ENCODE measurements at regions not wholly inside any gene's neighbourhood (a gene's known extent, or its start where the extent isn't known, plus 50 kb on each side); places are given as distances from the start of the nearest gene placed in this dataset.

DNA sequence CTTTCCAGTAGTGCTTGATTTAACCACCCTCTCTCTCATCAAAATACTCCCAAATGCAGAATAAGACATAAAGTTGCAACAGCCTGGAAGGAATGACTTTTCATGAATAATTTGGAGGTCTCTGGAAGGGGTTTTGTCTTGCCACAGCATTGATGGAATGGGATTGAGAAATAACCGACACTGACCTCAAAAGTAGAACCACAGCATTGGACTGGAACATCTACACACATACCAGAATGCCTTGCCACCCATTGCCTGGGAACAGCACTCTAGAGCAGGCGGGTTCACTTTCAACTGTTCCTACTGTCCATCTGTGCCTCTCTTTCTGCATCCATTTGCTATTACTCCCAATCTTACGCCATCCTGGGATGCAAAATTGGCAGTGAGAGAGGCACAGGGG is 149.1 kb upstream of the USP24 start:
- in situ Hi-C loops (cut with MboI): no loop called here
- intact Hi-C loops (cut with micrococcal nuclease; ENCODE audit: unreplicated experiment): no loop called here

DNA sequence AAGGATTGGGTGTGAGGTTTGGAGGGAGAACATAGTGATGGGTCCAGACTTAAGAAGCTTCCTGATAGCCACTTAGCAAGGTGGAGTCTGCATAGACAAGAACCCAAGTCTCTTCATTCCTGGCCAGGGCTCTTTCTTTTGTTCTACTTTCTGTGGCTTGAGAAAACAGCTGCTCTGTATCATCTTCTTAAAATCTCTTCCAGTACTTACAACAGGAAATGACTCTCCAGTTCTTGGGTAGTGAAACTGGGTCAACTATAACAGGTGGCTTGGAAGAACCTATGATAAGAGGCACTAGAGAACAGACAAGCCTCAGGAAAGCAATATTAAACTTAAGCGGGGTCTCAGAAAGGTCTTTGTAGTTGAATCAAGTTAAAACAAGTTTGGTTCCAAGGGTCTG is 148.1 kb upstream of the USP24 start:
- Histone ChIP-seq H3K9me3 (replicated peaks; ENCODE audit: control insufficient read depth, insufficient read depth, low read length) (no peaks in the 10 kb centered on the region), H3K27ac (ENCODE audit: control insufficient read depth, insufficient read depth) (no peak overlapping the region), H2AFZ (ENCODE audit: control insufficient read depth, low read depth, low read length) (no peak overlapping the region), H3K4me1 (ENCODE audit: control insufficient read depth, insufficient read depth, low read length) (no peaks in the 10 kb centered on the region), H3K79me2 (ENCODE audit: control insufficient read depth, insufficient read depth, low read length) (no peaks in the 10 kb centered on the region), H3K36me3 (ENCODE audit: control insufficient read depth in 2 of 2, insufficient read depth in 2 of 2, low read length in 1 of 2) (no peaks in the 10 kb centered on the region), H3K4me3 (no peak overlapping the region), H3K9ac (ENCODE audit: control insufficient read depth, insufficient read depth, low read length) (no peak overlapping the region), H4K20me1 (ENCODE audit: control insufficient read depth, insufficient read depth) (no peaks in the 10 kb centered on the region), H3K4me2 (ENCODE audit: control insufficient read depth, insufficient read depth) (no peak overlapping the region), H3K27me3 (replicated peaks in 1 of 2; ENCODE audit: control insufficient read depth in 2 of 2, insufficient read depth in 2 of 2, low read length in 1 of 2) (no peaks in the 10 kb centered on the region; a peak in 1 of 4 replicates)
- WGBS (ENCODE audit: insufficient coverage, insufficient replicate concordance, low lambda C conversion rate, missing lambda C conversion rate): 91% methylated on average over 1 of the region's 1 CpG
- TF ChIP-seq YY1 (IDR thresholded peaks at IDR 0.05; ENCODE audit: low read depth, low read length) (no peak), NFIC (IDR thresholded peaks at IDR 0.05; ENCODE audit: low read depth, low read length) (no peak), PML (IDR thresholded peaks at IDR 0.05; ENCODE audit: low read length) (no peak), EZH2 (IDR thresholded peaks at IDR 0.05; ENCODE audit: borderline replicate concordance, control insufficient read depth, low read depth, low read length) (no peak), ATF7 (IDR thresholded peaks at IDR 0.05; ENCODE audit: low read depth) (no peak), DPF2 (IDR thresholded peaks at IDR 0.05) (no peak), HDAC6 (IDR thresholded peaks at IDR 0.05; ENCODE audit: unreplicated experiment) (no peak), JUND (IDR thresholded peaks at IDR 0.05; ENCODE audit: low read depth, low read length) (no peak), IKZF1 (conservative IDR thresholded peaks at IDR 0.05) (no peak)
- TF ChIP-seq, protein P1, sequence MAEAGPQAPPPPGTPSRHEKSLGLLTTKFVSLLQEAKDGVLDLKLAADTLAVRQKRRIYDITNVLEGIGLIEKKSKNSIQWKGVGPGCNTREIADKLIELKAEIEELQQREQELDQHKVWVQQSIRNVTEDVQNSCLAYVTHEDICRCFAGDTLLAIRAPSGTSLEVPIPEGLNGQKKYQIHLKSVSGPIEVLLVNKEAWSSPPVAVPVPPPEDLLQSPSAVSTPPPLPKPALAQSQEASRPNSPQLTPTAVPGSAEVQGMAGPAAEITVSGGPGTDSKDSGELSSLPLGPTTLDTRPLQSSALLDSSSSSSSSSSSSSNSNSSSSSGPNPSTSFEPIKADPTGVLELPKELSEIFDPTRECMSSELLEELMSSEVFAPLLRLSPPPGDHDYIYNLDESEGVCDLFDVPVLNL (IDR thresholded peaks at IDR 0.05; ENCODE audit: low read depth, low read length): no peak
- in situ Hi-C loops (cut with MboI) (no loop called here), intact Hi-C loops (cut with micrococcal nuclease; ENCODE audit: unreplicated experiment) (no loop called here)
- ChIA-PET CTCF (interaction anchor here (1.1 to 9.4 kb wide), 2 partner anchors 12 to 26 kb away, joined by 3 to 63 read pairs; no protein-coding TSS in a partner anchor), SMC1A (ENCODE audit: uncharacterized antibody, unreplicated experiment) (interaction anchor here (0.9 to 1.5 kb wide), 2 partner anchors 9 to 12 kb away, joined by 3 to 5 read pairs; no protein-coding TSS in a partner anchor), POLR2A (no interaction called here), RAD21 (ENCODE audit: unreplicated experiment) (no interaction called here)
- no peak; the same call in 2 of the 3 replicates for ATAC-seq
- FAIRE-seq: no peak
- no peak for DNase-seq (ENCODE audit: low read depth, low spot score)
- no TSS peak for BruUV-seq (replicated peaks)

More for the DNA sequence above, 149.1 kb upstream of the USP24 start:
- RAD21 ChIA-PET (ENCODE audit: unreplicated experiment): no interaction called here
- ATAC-seq (no peak), FAIRE-seq (no peak), DNase-seq (ENCODE audit: low read depth, low spot score) (no peak)
- no peak overlapping the region for H3K9ac ChIP-seq (ENCODE audit: control insufficient read depth, insufficient read depth, low read length)
- H3K4me2 ChIP-seq (ENCODE audit: control insufficient read depth, insufficient read depth): no peak overlapping the region
- no peak overlapping the region for H3K27ac ChIP-seq (ENCODE audit: control insufficient read depth, insufficient read depth)
- SMC1A ChIA-PET (ENCODE audit: uncharacterized antibody, unreplicated experiment): interaction anchor here (0.9 to 1.5 kb wide), 2 partner anchors 8 to 11 kb away, joined by 3 to 5 read pairs; no protein-coding TSS in a partner anchor
- BruUV-seq (replicated peaks): no TSS peak
- no peaks in the 10 kb centered on the region; a peak in 1 of 4 replicates for H3K27me3 ChIP-seq (replicated peaks in 1 of 2; ENCODE audit: control insufficient read depth in 2 of 2, insufficient read depth in 2 of 2, low read length in 1 of 2)
- no peaks in the 10 kb centered on the region for H3K4me1 ChIP-seq (ENCODE audit: control insufficient read depth, insufficient read depth, low read length)
- no peaks in the 10 kb centered on the region for H3K79me2 ChIP-seq (ENCODE audit: control insufficient read depth, insufficient read depth, low read length)
- WGBS (ENCODE audit: insufficient coverage, insufficient replicate concordance, low lambda C conversion rate, missing lambda C conversion rate): 0% methylated on average over 3 of the region's 3 CpGs
- POLR2A ChIA-PET: no interaction called here
- H2AFZ ChIP-seq (ENCODE audit: control insufficient read depth, low read depth, low read length): no peak overlapping the region
- TF ChIP-seq STAT3 (IDR thresholded peaks at IDR 0.05; ENCODE audit: low read depth, low read length): no peak
- H4K20me1 ChIP-seq (ENCODE audit: control insufficient read depth, insufficient read depth): no peaks in the 10 kb centered on the region
- H3K9me3 ChIP-seq (replicated peaks; ENCODE audit: control insufficient read depth, insufficient read depth, low read length): no peaks in the 10 kb centered on the region
- H3K4me3 ChIP-seq: no peak overlapping the region
- no peaks in the 10 kb centered on the region for H3K36me3 ChIP-seq (ENCODE audit: control insufficient read depth in 2 of 2, insufficient read depth in 2 of 2, low read length in 1 of 2)
- CTCF ChIA-PET: interaction anchor here (9.4 kb wide), 1 partner anchor 11 kb away, joined by 63 read pairs; no protein-coding TSS in a partner anchor
